ENCODE measurements at regions not wholly inside any gene's neighbourhood (a gene's known extent, or its start where the extent isn't known, plus 50 kb on each side); places are given as distances from the start of the nearest gene placed in this dataset.
"Not testable (repeated sequence)": the region's sequence is repeated elsewhere in the genome, so short reads cannot be mapped to it uniquely, and the experiment has no call there.

DNA sequence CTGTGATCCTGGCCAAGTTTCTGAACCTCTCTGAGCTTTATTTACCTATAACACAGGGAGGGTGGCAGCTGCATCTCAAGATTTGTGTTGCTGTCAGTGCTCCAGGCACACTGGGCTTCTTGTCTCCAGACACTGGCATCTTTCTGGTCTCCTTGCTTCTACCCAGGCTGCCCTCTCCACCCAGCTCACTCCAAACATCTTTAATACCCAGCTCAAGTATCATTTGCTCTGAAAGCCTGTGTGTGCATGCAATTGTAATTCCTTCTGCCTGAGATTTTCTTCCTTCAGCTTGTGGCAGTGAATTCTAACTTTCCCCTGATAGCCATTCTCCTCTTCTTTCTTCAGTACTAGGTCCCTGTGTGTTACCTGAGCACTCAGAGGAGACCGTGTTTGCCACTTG, 50.7 kb upstream of the USP7 start:
- no peak for DNase-seq (ENCODE audit: low spot score)

DNA sequence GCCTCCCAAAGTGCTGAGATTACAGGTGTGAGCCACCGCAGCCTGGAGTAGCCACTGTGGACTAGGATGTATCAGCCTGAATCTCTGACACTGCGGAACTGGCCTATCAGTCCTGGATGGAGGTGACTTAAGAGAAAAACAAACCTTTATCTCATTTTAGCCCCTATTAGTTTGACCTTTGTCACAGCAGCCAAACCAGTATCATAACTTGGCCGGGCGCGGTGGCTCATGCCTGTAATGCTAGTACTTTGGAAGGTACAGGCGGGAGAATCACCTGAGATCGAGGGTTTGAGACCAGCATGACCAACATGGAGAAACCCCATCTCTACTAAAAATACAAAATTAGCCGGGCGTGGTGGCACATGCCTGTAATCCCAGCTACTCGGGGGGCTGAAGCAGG, 51.8 kb upstream of the USP7 start:
- no peak for DNase-seq (ENCODE audit: low spot score)

DNA sequence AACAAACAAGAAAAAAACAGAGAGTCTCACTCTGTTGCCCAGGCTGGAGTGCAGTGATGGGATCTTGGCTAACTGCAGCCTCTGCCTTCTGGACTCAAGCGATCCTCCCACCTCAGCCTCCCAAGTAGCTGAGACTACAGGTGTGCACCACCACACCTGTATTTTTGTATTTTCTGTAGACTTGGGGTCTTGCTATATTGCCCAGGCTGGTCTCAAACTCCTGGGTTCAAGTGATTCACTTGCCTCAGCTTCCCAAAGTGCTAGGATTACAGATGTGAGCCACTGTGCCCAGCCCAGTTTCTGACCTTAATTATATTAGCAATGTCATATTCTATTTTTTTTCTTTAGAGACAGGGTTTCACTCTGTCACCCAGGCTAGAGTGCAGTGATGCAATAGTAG, 52.3 kb upstream of the USP7 start:
- not testable (repeated sequence) for DNase-seq (ENCODE audit: low spot score)

DNA sequence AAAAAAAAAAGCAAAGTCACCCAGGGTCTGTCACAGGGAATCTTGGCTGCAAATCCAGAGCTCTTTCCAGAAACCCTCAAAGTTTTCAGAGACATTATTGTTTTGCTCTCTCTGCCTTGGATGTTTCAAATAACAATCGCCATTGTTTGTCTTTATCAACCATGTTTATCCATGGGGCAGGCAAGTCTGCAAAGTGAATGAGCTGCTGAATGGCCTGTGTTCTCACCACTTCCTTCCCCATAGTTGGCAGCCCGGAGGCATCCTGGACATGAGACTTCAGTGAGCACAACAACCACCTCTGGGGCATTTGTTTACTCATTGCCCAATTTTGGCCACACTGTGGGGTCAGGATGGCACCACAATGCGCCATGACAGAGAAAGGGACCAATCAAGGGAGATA, 53.1 kb upstream of the USP7 start:
- DNase-seq (ENCODE audit: low spot score), result peak; percentile 70

DNA sequence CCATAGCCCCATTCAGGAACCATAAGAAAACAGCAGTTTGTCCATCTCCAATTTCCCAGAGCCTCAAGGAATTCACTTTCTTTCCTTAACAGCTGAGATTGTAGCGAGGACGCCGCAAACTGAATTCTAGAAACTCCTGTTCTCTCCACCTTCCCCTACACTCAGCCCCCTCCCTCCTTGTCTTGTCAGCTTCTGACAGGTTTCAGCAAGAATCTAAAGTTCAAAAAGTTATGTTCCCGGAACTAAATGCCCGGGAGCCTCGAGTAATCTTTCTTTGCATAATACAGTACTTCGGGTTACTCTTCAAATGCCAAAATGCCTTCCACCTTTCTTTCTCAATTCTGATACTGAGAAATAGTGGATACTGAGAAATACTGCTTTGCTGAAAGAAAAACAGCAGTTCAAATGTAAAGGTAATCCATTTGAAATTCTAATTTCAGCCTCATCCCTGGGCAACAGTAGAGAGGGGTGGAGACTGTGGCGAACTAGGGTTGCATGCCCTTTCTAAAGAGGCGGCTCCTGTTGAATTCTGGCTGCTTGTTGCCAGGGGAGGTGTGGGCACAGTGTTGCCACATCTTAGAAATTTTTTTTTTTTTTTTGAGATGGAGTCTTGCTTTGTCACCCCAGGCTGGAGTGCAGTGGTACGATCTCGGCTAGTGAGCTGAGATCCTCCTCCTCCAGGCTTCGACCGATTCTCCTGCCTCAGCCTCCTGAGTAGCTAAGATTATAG, 63.5 kb upstream of the USP7 start:
- no peak for DNase-seq (ENCODE audit: low spot score)

DNA sequence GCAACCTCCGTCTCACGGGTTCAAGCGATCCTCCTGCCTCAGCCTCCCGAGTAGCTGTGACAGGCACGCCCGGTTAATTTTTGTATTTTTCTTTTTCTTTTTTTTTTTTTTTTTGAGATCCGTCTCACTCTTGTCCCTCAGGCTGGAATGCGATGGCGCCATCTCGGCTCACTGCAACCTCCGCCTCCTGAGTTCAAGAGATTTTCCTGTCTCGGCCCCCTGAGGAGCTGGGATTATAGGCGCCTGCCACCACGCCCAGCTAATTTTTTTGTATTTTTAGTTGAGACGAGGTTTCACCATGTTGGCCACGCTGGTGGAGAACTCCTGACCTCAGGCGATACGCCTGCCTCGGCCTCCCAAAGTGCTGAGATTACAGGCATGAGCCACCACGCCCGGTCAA, 63.0 kb upstream of the HAPSTR1 start:
- not testable (repeated sequence) for DNase-seq (ENCODE audit: low spot score)

DNA sequence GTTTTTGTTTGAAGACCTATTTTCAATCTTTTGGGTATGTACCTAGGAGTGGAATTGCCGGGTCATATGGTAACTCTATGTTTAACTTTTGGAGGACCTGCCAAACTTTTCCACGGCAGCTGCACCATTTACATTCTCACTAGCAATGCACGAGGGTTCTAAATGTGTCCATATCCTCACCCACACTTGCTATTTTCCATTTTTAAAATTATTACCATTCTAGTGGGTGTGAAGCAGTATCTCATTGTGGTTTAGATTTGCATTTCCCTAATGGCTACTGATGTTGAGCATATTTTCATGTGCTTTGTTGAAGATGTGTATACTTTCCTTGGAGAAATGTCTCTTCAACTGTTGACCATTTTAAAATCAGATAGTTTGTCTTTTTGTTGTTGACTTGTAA, 60.3 kb upstream of the HAPSTR1 start:
- DNase-seq (ENCODE audit: low spot score), result no peak

DNA sequence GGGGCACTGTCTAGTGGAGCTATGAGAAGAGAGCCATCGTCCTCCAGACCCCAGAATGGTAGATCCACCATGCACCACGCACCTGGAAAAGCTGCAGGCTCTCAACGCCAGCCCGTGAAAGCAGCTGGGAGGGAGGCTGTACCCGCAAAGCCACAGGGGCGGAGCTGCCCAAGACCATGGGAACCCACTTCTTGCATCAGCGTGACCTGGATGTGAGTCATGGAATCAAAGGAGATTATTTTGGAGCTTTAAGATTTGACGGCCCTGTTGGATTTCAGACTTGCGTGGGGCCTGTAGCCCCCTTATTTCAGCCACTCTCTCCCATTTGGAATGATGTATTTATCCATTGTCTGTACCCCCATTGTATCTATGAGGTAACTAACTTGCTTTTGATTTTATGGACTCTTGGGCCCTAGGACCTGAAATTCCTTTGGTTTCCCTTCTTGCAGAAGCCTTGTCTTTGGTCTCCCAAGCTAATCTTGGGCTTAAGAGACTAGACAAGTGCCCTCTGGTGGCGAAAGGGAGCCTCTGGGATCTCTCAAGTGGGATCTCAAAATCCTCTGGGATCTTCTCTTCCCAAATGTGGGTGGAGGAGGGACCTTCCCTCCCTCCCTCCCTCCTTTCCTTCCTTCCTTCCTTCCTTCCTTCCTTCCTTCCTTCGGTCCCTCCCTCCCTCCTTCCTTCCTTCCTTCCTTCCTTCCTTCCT, 58.2 kb upstream of the HAPSTR1 start:
- DNase-seq (ENCODE audit: low spot score), result no peak

DNA sequence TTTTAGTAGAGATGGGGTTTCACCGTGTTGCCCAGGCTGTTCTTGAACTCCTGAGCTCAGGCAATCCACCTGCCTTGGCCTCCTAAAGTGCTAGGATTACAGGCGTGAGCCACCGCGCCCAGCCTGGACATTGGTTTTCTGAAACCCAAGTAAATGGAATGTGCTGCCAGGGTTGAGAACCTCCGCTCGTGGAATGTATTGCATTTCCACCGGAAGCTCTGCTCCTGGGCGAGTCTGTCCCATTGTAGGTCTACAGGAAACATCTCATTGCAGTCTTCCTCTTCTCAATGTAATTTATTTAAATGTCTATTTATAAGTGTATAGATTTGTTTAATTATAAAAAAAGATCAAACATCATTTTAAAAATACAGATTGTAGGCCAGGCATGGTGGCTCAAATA, 57.4 kb upstream of the HAPSTR1 start:
- DNase-seq (ENCODE audit: low spot score), result no peak

DNA sequence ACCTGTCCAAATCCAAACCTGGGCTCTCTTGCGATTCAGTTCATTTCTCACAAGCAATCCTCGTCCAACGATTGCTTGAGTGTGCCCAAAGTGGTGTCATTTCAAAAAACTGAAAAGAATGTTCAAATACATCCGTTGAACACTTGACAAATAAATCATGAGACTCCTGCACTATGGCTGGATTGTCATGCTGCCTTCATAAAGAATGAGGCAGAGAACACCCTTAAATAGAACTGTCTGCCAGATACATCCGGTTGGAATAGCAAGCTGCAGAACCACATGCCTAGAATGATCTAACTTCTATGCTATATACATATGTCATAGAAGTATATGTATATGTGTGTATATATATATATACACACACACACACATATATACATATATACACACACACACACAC, 55.4 kb upstream of the HAPSTR1 start:
- DNase-seq (ENCODE audit: low spot score), result no peak

DNA sequence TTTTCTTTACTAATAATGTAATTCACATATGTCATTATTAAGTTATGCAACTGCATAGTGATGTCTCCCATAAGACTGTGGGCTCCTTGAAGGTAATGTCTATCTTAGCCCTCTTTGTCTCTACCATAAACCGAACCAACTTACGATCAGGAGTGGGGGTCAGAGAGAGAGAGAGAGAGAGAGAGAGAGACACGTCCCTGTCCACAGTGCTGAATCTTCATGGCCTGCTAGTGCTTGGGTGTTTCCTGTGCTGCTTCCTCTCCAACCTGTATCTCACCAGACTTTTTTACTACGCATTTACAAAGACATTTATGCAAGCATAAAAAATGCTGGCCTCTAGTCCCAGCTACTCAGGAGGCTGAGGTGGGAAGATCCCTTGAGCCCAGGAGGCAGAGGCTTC, 52.2 kb upstream of the HAPSTR1 start:
- DNase-seq (ENCODE audit: low spot score), result no peak

DNA sequence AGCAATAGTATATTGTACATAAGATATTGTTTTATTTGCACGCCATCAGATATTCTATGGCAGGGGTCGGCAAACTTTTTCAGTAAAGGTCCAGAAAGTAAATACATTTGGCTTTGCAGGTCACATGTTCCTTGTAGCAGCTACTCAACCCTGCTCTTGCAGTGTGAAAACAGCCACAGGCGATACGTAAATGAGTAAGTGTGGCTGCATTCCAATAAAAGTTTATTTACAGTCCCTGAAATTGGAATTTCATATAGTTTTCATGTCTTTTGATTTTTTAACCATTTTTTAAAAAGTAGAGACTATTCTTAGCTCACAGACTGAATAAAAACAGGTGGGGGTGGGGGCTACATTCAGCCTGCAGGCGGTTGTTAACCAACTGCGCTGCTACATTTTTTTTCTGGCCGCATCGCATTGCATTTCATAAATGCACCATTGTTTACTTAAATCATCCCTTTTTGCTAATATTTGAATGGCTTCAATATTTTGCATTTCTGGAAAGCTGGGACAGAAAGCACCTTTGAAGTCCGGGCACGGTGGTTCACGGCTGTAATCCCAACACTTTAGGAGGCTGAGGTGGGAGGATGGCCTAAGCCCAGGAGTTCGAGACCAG, 50.5 kb upstream of the HAPSTR1 start:
- DNase-seq (ENCODE audit: low spot score), result no peak

All from globus pallidus (tissue), 1 donor.